Loucy (cell line): ENCODE measurements at regions not wholly inside any gene's neighbourhood (a gene's known extent, or its start where the extent isn't known, plus 50 kb on each side); places are given as distances from the start of the nearest gene placed in this dataset.

Experiments
- H2AFZ ChIP-seq: fragments of 200-600 bp; sonication (generic); 2 replicates; pipeline ENCODE4 v1.6.0; 2016; ENCODE audit warnings: antibody characterized with exemption, mild to moderate bottlenecking, low read length, moderate library complexity
- H3F3A ChIP-seq: fragments of 200-600 bp; 2 replicates; pipeline ENCODE4 v1.6.0; 2016; ENCODE audit warnings: antibody characterized with exemption, low read depth, mild to moderate bottlenecking
- H3K27me3 ChIP-seq: fragments of 200-600 bp; sonication (generic); 2 replicates; pipeline ENCODE4 v1.6.1; 2014; ENCODE audit warnings: low read length, mild to moderate bottlenecking; ENCODE audit not compliant: insufficient read depth, poor library complexity, severe bottlenecking
- H3K36me3 ChIP-seq: fragments of 200-600 bp; sonication (generic); 2 replicates; pipeline ENCODE4 v1.6.1; 2016; ENCODE audit warnings: low read length; ENCODE audit not compliant: insufficient read depth
- H3K4me1 ChIP-seq: fragments of 200-600 bp; sonication (generic); 2 replicates; pipeline ENCODE4 v1.5.1; 2014; ENCODE audit warnings: low read length, mild to moderate bottlenecking; ENCODE audit not compliant: insufficient read depth, poor library complexity, severe bottlenecking
- H3K4me2 ChIP-seq: fragments of 200-600 bp; sonication (generic); 2 replicates; pipeline ENCODE4 v1.6.0; 2014; ENCODE audit warnings: antibody characterized with exemption, low read length, low read depth, mild to moderate bottlenecking; ENCODE audit not compliant: poor library complexity, severe bottlenecking
- H3K4me3 ChIP-seq: fragments of 200-600 bp; sonication (generic); 2 replicates; pipeline ENCODE4 v1.5.1; 2014; ENCODE audit warnings: low read length, mild to moderate bottlenecking, mixed read lengths; ENCODE audit not compliant: poor library complexity, severe bottlenecking
- H3K79me2 ChIP-seq: fragments of 200-600 bp; sonication (generic); 2 replicates; pipeline ENCODE4 v1.6.1; 2014; ENCODE audit warnings: low read length; ENCODE audit not compliant: insufficient read depth
- H3K9ac ChIP-seq: fragments of 200-600 bp; sonication (generic); 2 replicates; pipeline ENCODE4 v1.6.0; 2014; ENCODE audit warnings: mild to moderate bottlenecking, low read depth, low read length, moderate library complexity; ENCODE audit not compliant: poor library complexity, severe bottlenecking
- H3K9me2 ChIP-seq: fragments of 200-600 bp; sonication (generic); replicated peaks from 2 replicates; pipeline ENCODE4 v1.6.1; 2016; ENCODE audit warnings: low read depth, low read length, mixed read lengths
- H3K9me3 ChIP-seq: fragments of 200-600 bp; sonication (generic); 2 replicates; pipeline ENCODE4 v1.6.1; 2014; ENCODE audit warnings: mild to moderate bottlenecking, antibody characterized with exemption, low read length, low read depth; ENCODE audit not compliant: insufficient read depth
- H4K20me1 ChIP-seq: fragments of 200-600 bp; sonication (generic); 2 replicates; pipeline ENCODE4 v1.6.0; 2014; ENCODE audit warnings: antibody characterized with exemption, low read length, mild to moderate bottlenecking; ENCODE audit not compliant: insufficient read depth, poor library complexity, severe bottlenecking
- CTCF ChIP-seq: fragments of 200-600 bp; sonication (generic); conservative IDR thresholded peaks from 2 replicates; pipeline ENCODE4 v1.5.1; 2014; ENCODE audit warnings: mild to moderate bottlenecking, antibody characterized with exemption, low read length
- EZH2phosphoT487 ChIP-seq: fragments of 200-600 bp; IDR thresholded peaks from 2 replicates; pipeline ENCODE4 v1.6.1; 2018; ENCODE audit warnings: antibody characterized with exemption, mild to moderate bottlenecking, moderate library complexity, borderline replicate concordance

- no peaks in the 10 kb centered on the region for H3K9me2 ChIP-seq
- no peak overlapping the region for H3K9ac ChIP-seq
- H3K4me1 ChIP-seq = peaks cover 22% of the 10 kb centered on the region
- TF ChIP-seq CTCF (no peak), EZH2phosphoT487 (no peak)
- H3K9me3 ChIP-seq = no peaks in the 10 kb centered on the region
- no peaks in the 10 kb centered on the region for H3K27me3 ChIP-seq
- H3F3A ChIP-seq = no peaks in the 10 kb centered on the region
- H3K36me3 ChIP-seq = no peaks in the 10 kb centered on the region
- H3K4me2 ChIP-seq = no peak overlapping the region
- no peaks in the 10 kb centered on the region for H3K79me2 ChIP-seq
- no peak overlapping the region for H3K4me3 ChIP-seq
- H4K20me1 ChIP-seq = no peaks in the 10 kb centered on the region
- no peak overlapping the region for H2AFZ ChIP-seq
Observed at GRCh38 chr12:89864411-89864810, 155.8 kb upstream of the ATP2B1 start.

DNA sequence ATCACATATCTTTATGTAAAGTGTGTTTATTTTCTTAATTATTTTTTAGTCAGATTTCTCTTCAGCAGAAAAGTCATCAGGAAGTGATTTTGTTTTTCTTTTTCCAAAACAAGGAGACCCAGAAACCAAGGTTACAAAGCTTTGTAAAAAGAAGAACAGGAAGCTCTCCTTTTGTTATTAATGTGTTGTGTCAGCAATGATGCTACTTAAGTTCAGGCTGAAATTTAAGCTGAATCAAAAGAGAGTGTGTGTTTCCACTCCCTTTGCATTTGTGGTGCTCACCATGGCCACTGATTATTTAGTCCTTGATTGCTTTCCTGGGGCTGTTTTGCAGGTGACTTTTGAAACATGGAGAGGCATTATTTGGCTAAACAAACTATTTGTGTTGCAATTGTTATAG, 155.3 kb upstream of the ATP2B1 start:
- peak overlapping the region; percentile 76 for H2AFZ ChIP-seq
- no peaks in the 10 kb centered on the region for H3K27me3 ChIP-seq
- H3K4me3 ChIP-seq = no peak overlapping the region
- no peaks in the 10 kb centered on the region for H3F3A ChIP-seq
- TF ChIP-seq EZH2phosphoT487 (no peak), CTCF (no peak)
- no peaks in the 10 kb centered on the region for H3K36me3 ChIP-seq
- no peak overlapping the region for H3K4me2 ChIP-seq
- no peak overlapping the region for H3K9ac ChIP-seq
- H3K9me2 ChIP-seq = no peaks in the 10 kb centered on the region
- H3K9me3 ChIP-seq = no peaks in the 10 kb centered on the region
- peaks cover 22% of the 10 kb centered on the region for H3K4me1 ChIP-seq
- no peaks in the 10 kb centered on the region for H3K79me2 ChIP-seq
- no peaks in the 10 kb centered on the region for H4K20me1 ChIP-seq

GRCh38 chr12:89863493-89863938, 154.9 kb upstream of the ATP2B1 start:
- Histone ChIP-seq H2AFZ (peak overlapping the region; percentile 76), H4K20me1 (no peaks in the 10 kb centered on the region), H3K9ac (no peak overlapping the region), H3K27me3 (no peaks in the 10 kb centered on the region), H3K4me3 (no peak overlapping the region), H3K9me3 (no peaks in the 10 kb centered on the region), H3K4me2 (peak overlapping the region; percentile 38), H3K36me3 (no peaks in the 10 kb centered on the region), H3F3A (no peaks in the 10 kb centered on the region), H3K9me2 (no peaks in the 10 kb centered on the region), H3K4me1 (peaks cover 22% of the 10 kb centered on the region), H3K79me2 (no peaks in the 10 kb centered on the region)
- no peak for TF ChIP-seq CTCF
